GM12878 (cell line): ENCODE measurements at regions not wholly inside any gene's neighbourhood (a gene's known extent, or its start where the extent isn't known, plus 50 kb on each side); places are given as distances from the start of the nearest gene placed in this dataset.
A peak's percentile ranks its signal among the peaks of the same experiment; 100 is the strongest.

Experiments used
- ATAC-seq: fragments of 200-7000 bp; cut with Tn5 transposase; 3 replicates; pipeline ENCODE4 v1.9.1; 2020; ENCODE audit warnings: mild to moderate bottlenecking, moderate library complexity
- BruUV-seq: library from RNA; stranded (reverse); fragments of 400-500 nt; replicated peaks from 2 replicates; lab custom pipeline; 2021; lab: Mats Ljungman, UMichigan
- CTCF ChIA-PET: fragments of 300-600 bp; sonication (Branson Sonifier 250); formaldehyde crosslinking; extraction: SDS; loops from one replicate; lab custom pipeline; 2021; ENCODE audit warnings: inconsistent platforms; lab: Yijun Ruan, JAX
- POLR2A ChIA-PET: fragments of 350-600 bp; formaldehyde crosslinking; extraction: SDS; loops from one replicate; lab custom pipeline; 2021; ENCODE audit warnings: inconsistent platforms; lab: Charles Lee
- RAD21 ChIA-PET: fragments of 300-600 bp; sonication (Branson Sonifier 250); formaldehyde crosslinking; loops from one replicate; lab custom pipeline; 2023; ENCODE audit warnings: antibody characterized with exemption; ENCODE audit not compliant: unreplicated experiment; lab: Charles Lee
- SMC1A ChIA-PET: fragments of 300-600 bp; sonication (Branson Sonifier 250); formaldehyde crosslinking; loops from one replicate; lab custom pipeline; 2023; ENCODE audit not compliant: unreplicated experiment, uncharacterized antibody; lab: Charles Lee
- DNase-seq: peaks from one replicate; pipeline ENCODE4 v3.0.0-alpha.2; 2011; ENCODE audit warnings: low read depth, low spot score
- FAIRE-seq: peaks from 3 replicates; lab custom pipeline; 2011; peaks lifted over from hg19 to GRCh38; lab: Jason Lieb, UNC
- H2AFZ ChIP-seq: 2 replicates; pipeline ENCODE4 v1.6.0; 2011; ENCODE audit warnings: low read depth, low read length, control low read depth; ENCODE audit not compliant: control insufficient read depth
- H3K27ac ChIP-seq: 2 replicates; pipeline ENCODE4 v1.5.1; 2011; ENCODE audit warnings: control low read depth; ENCODE audit not compliant: control insufficient read depth, insufficient read depth
- H3K27me3 ChIP-seq, 2 experiments: replicated peaks in 1 of 2; 2 replicates each; pipeline versions ENCODE4 v1.6.0 to v1.6.1; 2011; ENCODE audit warnings: low read length in 1 of 2; ENCODE audit not compliant: control insufficient read depth in 2 of 2, insufficient read depth in 2 of 2
- H3K36me3 ChIP-seq, 2 experiments: 2 replicates each; pipeline ENCODE4 v1.5.1; 2011; ENCODE audit warnings: low read length in 1 of 2; ENCODE audit not compliant: control insufficient read depth in 2 of 2, insufficient read depth in 2 of 2
- H3K4me1 ChIP-seq: 2 replicates; pipeline ENCODE4 v1.6.1; 2011; ENCODE audit warnings: mild to moderate bottlenecking, low read length, moderate library complexity, mixed read lengths; ENCODE audit not compliant: control insufficient read depth, insufficient read depth
- H3K4me2 ChIP-seq: 2 replicates; pipeline ENCODE4 v1.6.0; 2011; ENCODE audit warnings: control low read depth; ENCODE audit not compliant: control insufficient read depth, insufficient read depth
- H3K4me3 ChIP-seq: fragments of 200-600 bp; sonication (generic); 2 replicates; pipeline ENCODE4 v1.5.1; 2016
- H3K79me2 ChIP-seq: 2 replicates; pipeline ENCODE4 v1.6.0; 2011; ENCODE audit warnings: low read length; ENCODE audit not compliant: control insufficient read depth, insufficient read depth
- H3K9ac ChIP-seq: 2 replicates; pipeline ENCODE4 v1.8.0; 2011; ENCODE audit warnings: low read length, control low read depth, mixed read lengths; ENCODE audit not compliant: control insufficient read depth, insufficient read depth
- H3K9me3 ChIP-seq: replicated peaks from 3 replicates; pipeline ENCODE4 v1.5.1; 2011; ENCODE audit warnings: mild to moderate bottlenecking, low read length; ENCODE audit not compliant: control insufficient read depth, insufficient read depth
- H4K20me1 ChIP-seq: 2 replicates; pipeline ENCODE4 v1.6.0; 2011; ENCODE audit not compliant: control insufficient read depth, insufficient read depth
- BRCA1 ChIP-seq: IDR thresholded peaks from 2 replicates; pipeline ENCODE4 v1.6.1; 2011; ENCODE audit warnings: low read depth, low read length, improper control_type of control experiment
- CTCF ChIP-seq, 3 experiments: IDR thresholded peaks in 2 of 3; conservative IDR thresholded peaks in 1 of 3; 2 replicates each; pipeline ENCODE4 v1.5.1; 2011; ENCODE audit warnings: low read depth in 3 of 3, low read length in 3 of 3, mild to moderate bottlenecking in 3 of 3, control low read depth in 2 of 3, moderate library complexity in 2 of 3, inconsistent platforms in 1 of 3, mixed read lengths in 1 of 3; ENCODE audit not compliant: control insufficient read depth in 2 of 3, insufficient read depth in 1 of 3; ENCODE audit errors: extremely low read depth in 1 of 3
- E2F4 ChIP-seq: IDR thresholded peaks from 2 replicates; pipeline ENCODE4 v1.6.1; 2012; ENCODE audit warnings: low read depth, low read length, improper control_type of control experiment
- FOXK2 ChIP-seq: fragments of 450-650 bp; IDR thresholded peaks from 2 replicates; pipeline ENCODE4 v1.6.1; 2017; ENCODE audit warnings: mild to moderate bottlenecking, moderate library complexity
- MYC ChIP-seq: IDR thresholded peaks from 2 replicates; pipeline ENCODE4 v1.6.1; 2011; ENCODE audit warnings: mild to moderate bottlenecking, low read length, moderate library complexity, inconsistent platforms; ENCODE audit not compliant: insufficient read depth, insufficient replicate concordance, insufficient read length, severe bottlenecking
- RAD21 ChIP-seq: IDR thresholded peaks from 2 replicates; pipeline ENCODE4 v1.6.1; 2011; ENCODE audit warnings: mild to moderate bottlenecking, low read depth, low read length, moderate library complexity; ENCODE audit not compliant: insufficient read depth
- RELA ChIP-seq: fragments of 450-650 bp; IDR thresholded peaks from 2 replicates; pipeline ENCODE4 v1.8.0; 2014; ENCODE audit warnings: borderline replicate concordance; ENCODE audit not compliant: partially characterized antibody
- SMC3 ChIP-seq: IDR thresholded peaks from 2 replicates; pipeline ENCODE4 v1.6.1; 2011; ENCODE audit warnings: low read length, improper control_type of control experiment, borderline replicate concordance
- TARDBP ChIP-seq: IDR thresholded peaks from 2 replicates; pipeline ENCODE4 v1.6.1; 2016; ENCODE audit warnings: borderline replicate concordance
- YBX1 ChIP-seq: fragments of 450-650 bp; IDR thresholded peaks from 2 replicates; pipeline ENCODE4 v1.6.1; 2016; ENCODE audit warnings: antibody characterized with exemption
- ZBTB33 ChIP-seq: fragments of 450-650 bp; IDR thresholded peaks from 2 replicates; pipeline ENCODE4 v1.6.1; 2017; ENCODE audit warnings: mild to moderate bottlenecking
- ZNF622 ChIP-seq: fragments of 450-650 bp; IDR thresholded peaks from 2 replicates; pipeline ENCODE4 v1.6.1; 2017; ENCODE audit warnings: mild to moderate bottlenecking, inconsistent platforms
- WGBS: methylation state at CpG from one replicate; pipeline ENCODE4 v1.1.6; 2016; ENCODE audit warnings: low lambda C conversion rate; ENCODE audit not compliant: insufficient replicate concordance, insufficient coverage; ENCODE audit errors: missing lambda C conversion rate; 5-methylcytosine and 5-hydroxymethylcytosine counted together
- in situ Hi-C: fragments of 300-500 bp; cut with MboI; formaldehyde crosslinking; loops from 9 replicates; pipeline ENCODE4 v1.14.3; 2018; ENCODE audit warnings: mixed read lengths
- intact Hi-C: fragments of 100-400 bp; cut with micrococcal nuclease; formaldehyde crosslinking; loops from one replicate; pipeline ENCODE4 v1.14.2; 2022; ENCODE audit not compliant: unreplicated experiment

DNA sequence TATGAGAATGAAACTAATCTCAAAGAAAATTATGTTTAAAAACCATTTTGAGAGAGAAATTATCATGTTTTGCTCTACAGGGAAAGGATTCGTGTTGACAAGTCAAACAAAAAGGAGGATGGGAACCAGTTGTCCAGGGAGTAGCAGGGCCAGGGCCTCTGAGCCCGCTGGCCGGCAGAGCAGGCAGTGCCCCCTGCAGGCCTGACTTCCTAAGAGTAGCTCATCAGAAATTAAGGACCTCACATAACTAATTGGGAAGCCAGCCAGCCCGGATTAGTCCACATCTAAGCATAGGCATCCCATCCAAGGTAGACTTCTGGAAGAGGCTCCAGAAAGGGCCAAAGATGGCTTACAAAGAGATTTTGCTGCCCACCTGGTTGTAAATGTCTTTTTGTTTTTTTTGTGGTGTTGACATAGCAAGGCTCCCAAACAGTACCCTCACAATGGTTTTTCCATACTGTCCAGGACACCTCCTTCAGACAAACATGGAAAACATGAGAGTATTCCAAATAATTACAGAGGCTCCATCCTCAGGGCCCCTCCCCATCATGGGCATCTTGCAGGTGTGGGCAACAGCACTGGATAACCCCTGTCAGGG, 241.2 kb upstream of the TANK start:
- POLR2A ChIA-PET, result no interaction called here
- no peaks in the 10 kb centered on the region for H3K9me3 ChIP-seq
- CTCF ChIA-PET, result interaction anchor here (0.6 to 3.6 kb wide), 11 partner anchors 9 to 809 kb away, joined by 3 to 12 read pairs (median 3); no protein-coding TSS in a partner anchor
- in situ Hi-C loops, result no loop called here
- 10% methylated on average over 4 of the region's 4 CpGs for WGBS
- H3K79me2 ChIP-seq, result no peaks in the 10 kb centered on the region
- H3K4me1 ChIP-seq, result no peaks in the 10 kb centered on the region
- H4K20me1 ChIP-seq, result no peaks in the 10 kb centered on the region
- SMC1A ChIA-PET, result no interaction called here
- no peak overlapping the region for H3K4me2 ChIP-seq
- H3K4me3 ChIP-seq, result no peak overlapping the region
- ATAC-seq (peak; percentile 71), DNase-seq (no peak), FAIRE-seq (no peak)
- no peak overlapping the region for H3K9ac ChIP-seq
- intact Hi-C loops, result no loop called here
- no TSS peak for BruUV-seq
- no peak overlapping the region for H2AFZ ChIP-seq
- H3K27me3 ChIP-seq, result no peaks in the 10 kb centered on the region
- TF ChIP-seq RAD21 (peak; percentile 33), RELA (no peak), FOXK2 (no peak), ZBTB33 (no peak), TARDBP (no peak), MYC (no peak), E2F4 (no peak), ZNF622 (no peak), SMC3 (peak; percentile 42; the same call in 1 of the 2 replicates), YBX1 (no peak), CTCF (IDR thresholded peaks at IDR 0.05 in 2 of 3, conservative IDR thresholded peaks at IDR 0.05 in 1 of 3; ENCODE audit: control insufficient read depth in 2 of 3, extremely low read depth in 1 of 3, insufficient read depth in 1 of 3, low read depth in 3 of 3, low read length in 3 of 3) (peak; percentile 42 to 58 (median 54); a peak in 4 of 6 replicates), BRCA1 (no peak)
- no peaks in the 10 kb centered on the region for H3K36me3 ChIP-seq
- no peak overlapping the region for H3K27ac ChIP-seq
- RAD21 ChIA-PET, result interaction anchor here (0.6 to 1.0 kb wide), 2 partner anchors 76 to 809 kb away, joined by 3 read pairs; no protein-coding TSS in a partner anchor
